ENCODE measurements at regions not wholly inside any gene's neighbourhood (a gene's known extent, or its start where the extent isn't known, plus 50 kb on each side); places are given as distances from the start of the nearest gene placed in this dataset.

DNA sequence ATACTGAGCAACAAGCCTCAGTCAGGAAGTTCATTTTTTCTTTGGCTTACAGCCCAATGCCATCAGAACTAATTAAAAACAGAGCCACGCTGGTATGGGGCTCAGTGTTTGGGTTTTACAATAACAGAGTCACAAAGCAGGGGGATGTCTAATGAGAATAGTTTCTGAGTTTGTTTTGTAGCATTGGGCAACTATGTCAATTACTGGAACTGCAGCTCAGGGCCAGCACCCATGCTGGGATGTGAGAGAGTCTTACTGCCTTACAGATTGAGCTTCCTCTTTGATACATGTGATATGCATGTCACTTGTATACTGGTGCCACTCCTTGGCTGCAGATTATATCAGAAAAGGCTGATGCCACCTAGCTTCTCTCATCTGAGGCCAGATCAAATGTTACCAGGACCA is 117.6 kb downstream of the TFAP2B start:
- TF ChIP-seq POLR2A (IDR thresholded peaks at IDR 0.05), result no peak
- TF ChIP-seq, protein P1, sequence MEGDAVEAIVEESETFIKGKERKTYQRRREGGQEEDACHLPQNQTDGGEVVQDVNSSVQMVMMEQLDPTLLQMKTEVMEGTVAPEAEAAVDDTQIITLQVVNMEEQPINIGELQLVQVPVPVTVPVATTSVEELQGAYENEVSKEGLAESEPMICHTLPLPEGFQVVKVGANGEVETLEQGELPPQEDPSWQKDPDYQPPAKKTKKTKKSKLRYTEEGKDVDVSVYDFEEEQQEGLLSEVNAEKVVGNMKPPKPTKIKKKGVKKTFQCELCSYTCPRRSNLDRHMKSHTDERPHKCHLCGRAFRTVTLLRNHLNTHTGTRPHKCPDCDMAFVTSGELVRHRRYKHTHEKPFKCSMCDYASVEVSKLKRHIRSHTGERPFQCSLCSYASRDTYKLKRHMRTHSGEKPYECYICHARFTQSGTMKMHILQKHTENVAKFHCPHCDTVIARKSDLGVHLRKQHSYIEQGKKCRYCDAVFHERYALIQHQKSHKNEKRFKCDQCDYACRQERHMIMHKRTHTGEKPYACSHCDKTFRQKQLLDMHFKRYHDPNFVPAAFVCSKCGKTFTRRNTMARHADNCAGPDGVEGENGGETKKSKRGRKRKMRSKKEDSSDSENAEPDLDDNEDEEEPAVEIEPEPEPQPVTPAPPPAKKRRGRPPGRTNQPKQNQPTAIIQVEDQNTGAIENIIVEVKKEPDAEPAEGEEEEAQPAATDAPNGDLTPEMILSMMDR (IDR thresholded peaks at IDR 0.05), result no peak

All from prostate gland (tissue), 2 donors.